Smooth muscle cell (in vitro differentiated cells): ENCODE measurements at regions not wholly inside any gene's neighbourhood (a gene's known extent, or its start where the extent isn't known, plus 50 kb on each side); places are given as distances from the start of the nearest gene placed in this dataset.

ENCODE experiments used
- DNase-seq: peaks from one replicate; lab custom pipeline; 2025; ENCODE audit not compliant: unreplicated experiment; lab: John Stamatoyannopoulos, UW
- H2AFZ ChIP-seq: fragments of 200-600 bp; sonication (generic); 2 replicates; pipeline ENCODE4 v1.6.0; 2016; ENCODE audit warnings: antibody characterized with exemption, low read depth, mild to moderate bottlenecking
- H3F3A ChIP-seq: fragments of 200-600 bp; sonication (generic); 2 replicates; pipeline ENCODE4 v1.6.0; 2017; ENCODE audit warnings: antibody characterized with exemption, low read depth
- H3K27ac ChIP-seq: fragments of 200-600 bp; sonication (generic); 2 replicates; pipeline ENCODE4 v1.5.1; 2016; ENCODE audit warnings: low read depth, mild to moderate bottlenecking
- H3K27me3 ChIP-seq: fragments of 200-600 bp; sonication (generic); 2 replicates; pipeline ENCODE4 v1.6.1; 2016; ENCODE audit warnings: low read depth, mild to moderate bottlenecking
- H3K36me3 ChIP-seq: fragments of 200-600 bp; sonication (generic); 2 replicates; pipeline ENCODE4 v1.5.1; 2016; ENCODE audit warnings: low read depth
- H3K4me1 ChIP-seq: fragments of 200-600 bp; sonication (generic); 2 replicates; pipeline ENCODE4 v1.5.1; 2016; ENCODE audit warnings: low read depth
- H3K4me2 ChIP-seq: fragments of 200-600 bp; sonication (generic); 2 replicates; pipeline ENCODE4 v1.6.0; 2016; ENCODE audit warnings: mild to moderate bottlenecking
- H3K4me3 ChIP-seq: fragments of 200-600 bp; sonication (generic); 2 replicates; pipeline ENCODE4 v1.5.1; 2016; ENCODE audit warnings: mild to moderate bottlenecking
- H3K79me2 ChIP-seq: fragments of 200-600 bp; sonication (generic); 2 replicates; pipeline ENCODE4 v1.6.0; 2016; ENCODE audit warnings: low read depth, mild to moderate bottlenecking
- H3K9ac ChIP-seq: fragments of 200-600 bp; sonication (generic); 2 replicates; pipeline ENCODE4 v1.6.0; 2016; ENCODE audit warnings: low read depth
- H3K9me3 ChIP-seq: fragments of 200-600 bp; sonication (generic); replicated peaks from 2 replicates; pipeline ENCODE4 v1.5.1; 2016; ENCODE audit warnings: low read depth
- H4K20me1 ChIP-seq: fragments of 200-600 bp; sonication (generic); 2 replicates; pipeline ENCODE4 v1.6.0; 2016; ENCODE audit warnings: low read depth
- WGBS: methylation state at CpG from one replicate; pipeline ENCODE4 v1.1.7; 2016; ENCODE audit warnings: low lambda C conversion rate; 5-methylcytosine and 5-hydroxymethylcytosine counted together
- TF ChIP-seq, protein P1 (sequence below): fragments of 200-600 bp; sonication (generic); IDR thresholded peaks from 2 replicates; pipeline ENCODE4 v1.5.1; 2017; ENCODE audit warnings: borderline replicate concordance, mild to moderate bottlenecking, antibody characterized with exemption; ENCODE audit not compliant: insufficient read depth, poor library complexity, severe bottlenecking

DNA sequence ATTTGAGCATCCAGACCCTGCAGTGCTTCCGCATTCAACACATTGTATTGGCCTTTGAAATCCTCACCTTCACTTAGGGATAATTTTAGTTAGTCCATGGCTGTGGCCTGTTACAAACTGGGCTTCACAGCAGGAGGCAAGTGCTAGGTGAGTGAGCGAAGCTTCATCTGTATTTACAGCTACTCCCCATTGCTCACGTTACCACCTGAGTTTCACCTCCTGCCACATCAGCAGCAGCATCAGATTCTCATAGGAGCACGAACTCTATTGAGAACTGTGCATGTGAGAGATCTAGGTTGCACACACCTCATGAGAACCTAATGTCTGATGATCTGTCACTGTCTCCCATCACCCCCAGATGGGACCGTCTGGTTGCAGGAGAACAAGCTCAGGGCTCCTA lies 222.1 kb upstream of the NR2F2 start:
- Histone ChIP-seq H4K20me1 (no peaks in the 10 kb centered on the region), H3K27ac (no peak overlapping the region), H3K36me3 (no peaks in the 10 kb centered on the region), H3K27me3 (peaks cover 21% of the 10 kb centered on the region), H3K4me1 (no peaks in the 10 kb centered on the region), H3K9me3 (no peaks in the 10 kb centered on the region), H2AFZ (no peak overlapping the region), H3F3A (no peaks in the 10 kb centered on the region), H3K4me3 (no peak overlapping the region), H3K79me2 (no peaks in the 10 kb centered on the region), H3K9ac (no peak overlapping the region), H3K4me2 (peak overlapping the region; percentile 25)
- DNase-seq, result no peak
- 92% methylated on average over 5 of the region's 5 CpGs for WGBS
- TF ChIP-seq, protein P1, sequence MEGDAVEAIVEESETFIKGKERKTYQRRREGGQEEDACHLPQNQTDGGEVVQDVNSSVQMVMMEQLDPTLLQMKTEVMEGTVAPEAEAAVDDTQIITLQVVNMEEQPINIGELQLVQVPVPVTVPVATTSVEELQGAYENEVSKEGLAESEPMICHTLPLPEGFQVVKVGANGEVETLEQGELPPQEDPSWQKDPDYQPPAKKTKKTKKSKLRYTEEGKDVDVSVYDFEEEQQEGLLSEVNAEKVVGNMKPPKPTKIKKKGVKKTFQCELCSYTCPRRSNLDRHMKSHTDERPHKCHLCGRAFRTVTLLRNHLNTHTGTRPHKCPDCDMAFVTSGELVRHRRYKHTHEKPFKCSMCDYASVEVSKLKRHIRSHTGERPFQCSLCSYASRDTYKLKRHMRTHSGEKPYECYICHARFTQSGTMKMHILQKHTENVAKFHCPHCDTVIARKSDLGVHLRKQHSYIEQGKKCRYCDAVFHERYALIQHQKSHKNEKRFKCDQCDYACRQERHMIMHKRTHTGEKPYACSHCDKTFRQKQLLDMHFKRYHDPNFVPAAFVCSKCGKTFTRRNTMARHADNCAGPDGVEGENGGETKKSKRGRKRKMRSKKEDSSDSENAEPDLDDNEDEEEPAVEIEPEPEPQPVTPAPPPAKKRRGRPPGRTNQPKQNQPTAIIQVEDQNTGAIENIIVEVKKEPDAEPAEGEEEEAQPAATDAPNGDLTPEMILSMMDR, result no peak

- no peaks in the 10 kb centered on the region for H3K4me1 ChIP-seq
- H3K9me3 ChIP-seq, result no peaks in the 10 kb centered on the region
- no peaks in the 10 kb centered on the region for H3K36me3 ChIP-seq
- 98% methylated on average over 5 of the region's 5 CpGs for WGBS
- H3F3A ChIP-seq, result no peaks in the 10 kb centered on the region
- no peak overlapping the region for H3K4me3 ChIP-seq
- no peak overlapping the region for H2AFZ ChIP-seq
- no peak for DNase-seq
- no peak overlapping the region for H3K9ac ChIP-seq
- no peak overlapping the region for H3K4me2 ChIP-seq
- H3K79me2 ChIP-seq, result no peaks in the 10 kb centered on the region
- H3K27ac ChIP-seq, result no peak overlapping the region
- H4K20me1 ChIP-seq, result no peaks in the 10 kb centered on the region
- TF ChIP-seq, protein P1, result no peak
- H3K27me3 ChIP-seq, result peaks cover 21% of the 10 kb centered on the region
Measured at GRCh38 chr15:96109820-96110219, 220.7 kb upstream of the NR2F2 start.

DNA sequence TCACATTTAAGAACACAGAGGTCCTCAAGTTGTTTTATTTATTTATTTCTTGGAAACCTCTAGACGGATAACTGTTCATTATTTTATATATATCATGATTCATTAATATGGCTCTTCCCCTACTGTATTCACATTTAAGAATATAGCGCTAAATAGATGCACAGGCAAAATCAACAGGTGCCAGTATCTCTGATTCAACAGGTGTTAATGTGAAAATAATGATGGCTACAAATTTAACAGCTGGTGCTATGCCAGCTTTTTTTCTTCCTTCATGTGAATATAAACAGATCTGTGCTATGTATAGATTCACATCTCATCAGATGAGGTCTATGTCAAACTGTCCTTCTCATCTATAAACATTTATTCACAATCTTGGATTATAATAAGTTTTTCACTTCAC lies 218.5 kb upstream of the NR2F2 start:
- Histone ChIP-seq H2AFZ (no peak overlapping the region), H3F3A (no peaks in the 10 kb centered on the region), H3K9me3 (no peaks in the 10 kb centered on the region), H3K4me3 (no peak overlapping the region), H3K27me3 (peaks cover 21% of the 10 kb centered on the region), H3K27ac (no peak overlapping the region), H3K4me1 (no peaks in the 10 kb centered on the region), H3K79me2 (no peaks in the 10 kb centered on the region), H3K9ac (no peak overlapping the region), H3K36me3 (no peaks in the 10 kb centered on the region), H3K4me2 (no peak overlapping the region), H4K20me1 (no peaks in the 10 kb centered on the region)
- WGBS, result 92% methylated on average over 2 of the region's 2 CpGs
- TF ChIP-seq, protein P1, result no peak
- no peak for DNase-seq

GRCh38 chr15:96115642-96116041 lies 214.9 kb upstream of the NR2F2 start:
- TF ChIP-seq, protein P1, result no peak
- Histone ChIP-seq H3K4me3 (no peak overlapping the region), H3K27ac (no peak overlapping the region), H4K20me1 (no peaks in the 10 kb centered on the region), H2AFZ (no peak overlapping the region), H3K9me3 (no peaks in the 10 kb centered on the region), H3K4me1 (no peaks in the 10 kb centered on the region), H3K4me2 (no peak overlapping the region), H3F3A (no peaks in the 10 kb centered on the region), H3K79me2 (no peaks in the 10 kb centered on the region), H3K9ac (no peak overlapping the region), H3K27me3 (peaks cover 15% of the 10 kb centered on the region), H3K36me3 (no peaks in the 10 kb centered on the region)
- WGBS, result 18% methylated on average over 2 of the region's 2 CpGs
- no peak for DNase-seq
